GM18907 (cell line): ENCODE measurements at regions not wholly inside any gene's neighbourhood (a gene's known extent, or its start where the extent isn't known, plus 50 kb on each side); places are given as distances from the start of the nearest gene placed in this dataset.

Experiments used
- ATAC-seq: cut with Tn5 transposase; IDR thresholded peaks from one replicate; pipeline ENCODE4 v1.9.1; 2021; ENCODE audit warnings: mild to moderate bottlenecking, moderate library complexity; ENCODE audit not compliant: unreplicated experiment

GRCh38 chr10:43772171-43772570, 123.5 kb upstream of the ZNF32 start:
- no peak for ATAC-seq

- no peak for ATAC-seq
Observed at GRCh38 chr10:43771675-43772074, 123.0 kb upstream of the ZNF32 start.

- ATAC-seq, result no peak
Observed at GRCh38 chr10:43765516-43765915, 116.8 kb upstream of the ZNF32 start.

GRCh38 chr10:43763846-43764245, 115.2 kb upstream of the ZNF32 start:
- no peak for ATAC-seq

GRCh38 chr10:43760514-43760913, 111.8 kb upstream of the ZNF32 start:
- no peak for ATAC-seq

GRCh38 chr10:43759216-43759615, 110.5 kb upstream of the ZNF32 start:
- ATAC-seq, result no peak

- no peak for ATAC-seq
Observed at GRCh38 chr10:43756341-43756740, 107.7 kb upstream of the ZNF32 start.

- no peak for ATAC-seq
Observed at GRCh38 chr10:43754569-43755260, 106.0 kb upstream of the ZNF32 start.

DNA sequence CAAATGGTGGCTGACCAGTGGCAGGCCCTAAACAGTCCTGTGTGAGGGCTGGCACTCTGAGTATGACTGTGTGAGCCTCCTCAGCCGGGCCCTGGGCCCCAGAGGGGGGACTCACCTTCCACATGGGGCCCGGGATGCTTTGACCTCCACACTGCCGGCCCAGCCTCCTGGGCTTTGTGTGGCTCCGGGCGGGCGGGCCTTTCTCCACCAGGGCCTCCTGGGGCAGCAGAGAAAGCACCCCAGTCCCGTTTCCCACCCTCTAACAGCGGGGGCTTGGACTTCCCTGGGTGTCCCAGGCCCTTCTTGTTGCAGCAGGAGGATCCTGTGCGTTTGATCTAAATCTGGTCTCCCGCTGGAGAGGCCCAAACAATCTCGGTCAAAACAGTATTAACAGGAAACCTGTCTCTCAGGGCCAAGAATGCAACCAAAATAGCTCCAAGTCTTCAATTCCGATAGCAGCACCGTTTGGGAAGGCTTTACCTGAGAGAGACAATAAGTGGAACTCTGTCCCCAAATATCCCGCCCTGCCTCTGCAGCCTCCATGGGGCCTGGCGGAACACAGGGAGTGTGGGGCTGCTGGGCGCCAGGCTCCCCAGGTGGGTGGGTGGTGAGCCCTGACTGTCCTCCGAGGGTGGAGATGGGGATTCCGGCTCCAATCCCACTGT, 104.8 kb upstream of the ZNF32 start:
- ATAC-seq, result no peak

DNA sequence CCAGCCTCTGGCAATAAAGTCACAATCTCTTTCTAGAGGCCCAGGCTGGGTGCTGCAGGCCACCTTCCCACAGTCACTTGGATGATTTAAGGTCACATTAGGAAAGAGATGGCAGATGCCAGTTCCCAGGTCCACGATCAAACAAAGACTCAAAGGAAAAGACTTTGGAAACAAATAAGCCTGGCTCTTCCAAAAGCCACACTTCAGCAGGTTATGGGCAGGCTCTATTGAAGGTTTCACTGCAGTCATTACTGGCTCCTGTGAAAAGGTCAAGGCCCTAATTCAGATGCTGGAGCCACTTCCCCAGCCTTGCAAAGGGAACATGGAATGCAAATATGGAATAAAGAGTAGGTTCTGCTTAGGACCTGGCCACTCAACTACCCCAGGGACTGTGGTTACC, 104.0 kb upstream of the ZNF32 start:
- ATAC-seq, result no peak

DNA sequence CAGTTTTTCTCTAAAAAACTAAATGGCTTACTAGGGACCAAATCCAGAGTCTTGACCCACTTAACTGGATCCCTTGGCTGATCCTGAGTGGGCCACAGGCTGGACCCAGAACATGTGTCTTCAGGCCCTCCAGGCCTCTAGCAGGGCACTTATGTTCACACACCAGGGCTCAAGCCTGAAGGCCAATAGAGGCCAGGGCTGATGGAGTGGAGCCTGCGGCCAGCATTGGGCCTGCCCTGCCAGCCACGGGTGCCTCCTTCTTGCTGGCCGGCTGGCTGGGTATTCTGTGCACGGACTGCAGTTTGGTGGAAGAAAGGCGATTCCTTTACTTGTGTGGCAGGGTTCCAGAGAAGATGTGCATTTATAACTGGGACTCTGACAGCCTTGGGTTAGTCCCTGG, 103.0 kb upstream of the ZNF32 start:
- ATAC-seq, result no peak

DNA sequence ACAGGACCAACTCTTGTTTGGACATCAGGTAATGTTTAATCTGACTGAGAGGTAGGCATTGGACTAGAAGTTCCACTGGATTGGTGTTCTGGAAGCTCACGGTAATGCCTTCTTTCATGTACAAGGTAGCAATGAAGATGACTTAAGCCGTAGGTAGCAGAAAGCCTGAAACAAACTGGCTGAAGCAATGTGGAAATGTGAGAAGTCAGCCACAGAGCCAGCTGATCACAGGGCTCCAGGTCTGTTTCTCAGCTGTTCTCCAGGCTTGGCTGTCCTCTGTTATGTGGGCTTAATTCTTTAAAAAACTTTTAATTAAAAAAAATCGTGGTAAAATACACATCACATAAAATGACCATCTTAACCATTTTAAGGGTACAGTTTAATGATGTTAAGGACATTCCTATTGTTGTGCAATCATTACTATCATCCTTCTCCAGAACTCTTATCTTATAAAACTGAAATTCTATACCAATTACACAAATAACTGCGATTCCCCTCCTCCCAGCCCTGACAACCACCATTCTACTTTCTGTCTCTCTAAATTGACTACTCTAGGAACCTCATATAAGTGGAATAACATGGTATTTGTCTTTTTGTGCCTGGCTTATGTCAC, 101.4 kb upstream of the ZNF32 start:
- ATAC-seq, result no peak

GRCh38 chr10:43749145-43749576, 100.5 kb upstream of the ZNF32 start:
- no peak for ATAC-seq

GRCh38 chr10:43748560-43748959, 99.9 kb upstream of the ZNF32 start:
- no peak for ATAC-seq

DNA sequence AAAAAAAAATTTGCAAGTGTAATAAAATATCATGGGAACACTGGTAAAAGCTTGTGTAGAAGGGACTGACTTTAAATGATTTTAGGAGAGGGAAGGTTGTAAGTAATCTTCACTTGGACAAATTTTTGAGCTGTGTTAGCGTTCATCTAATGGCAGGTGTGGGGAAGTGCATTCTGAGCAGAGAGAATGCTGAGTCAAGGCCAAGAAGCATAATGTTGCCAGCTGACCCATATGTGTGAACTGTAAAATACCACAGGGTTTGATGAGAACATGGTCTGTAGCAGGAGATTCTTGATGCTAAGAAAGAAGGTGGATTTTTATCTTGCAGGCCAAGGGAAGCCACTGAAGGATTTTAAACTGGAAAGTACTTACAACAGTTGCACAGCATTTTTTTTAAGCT, 98.2 kb upstream of the ZNF32 start:
- ATAC-seq, result no peak

DNA sequence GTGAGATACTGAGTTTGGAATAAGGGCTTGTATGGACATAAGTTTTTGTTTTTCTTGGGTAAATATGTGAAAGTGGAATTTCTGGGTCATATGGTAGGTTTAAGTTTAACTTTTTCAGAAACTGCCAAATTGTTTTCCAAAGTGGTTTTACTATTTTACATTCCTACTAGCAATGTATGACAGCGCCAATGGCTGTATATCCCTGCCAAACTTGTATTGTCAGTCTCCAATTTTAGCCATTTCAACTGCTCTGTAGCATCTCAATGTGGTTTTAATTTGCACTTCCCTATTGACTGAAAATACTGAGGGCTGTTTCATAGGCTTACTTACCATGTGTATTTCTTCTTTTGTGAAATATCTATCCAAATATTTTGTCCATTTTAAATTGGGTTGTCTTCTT, 90.5 kb upstream of the ZNF32 start:
- no peak for ATAC-seq

DNA sequence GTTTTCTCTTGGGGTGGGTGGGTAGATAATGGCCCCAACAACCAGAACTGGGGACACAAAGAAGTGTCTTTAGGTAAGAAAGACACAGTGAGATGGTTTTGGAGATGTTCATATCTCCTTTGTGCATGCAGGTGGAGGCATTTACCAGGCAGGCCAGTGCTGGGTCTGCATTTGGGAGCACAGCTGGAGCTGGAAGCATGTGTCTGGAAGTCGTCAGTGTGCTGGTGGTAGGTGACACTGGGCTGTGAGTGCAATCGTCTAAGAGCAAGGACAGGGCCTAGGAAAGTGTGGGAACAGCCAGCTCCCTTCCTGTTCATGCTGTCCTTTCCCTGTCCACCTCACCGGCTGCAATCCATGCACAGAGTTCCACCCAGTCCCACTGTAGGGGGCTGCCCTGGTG, 88.3 kb upstream of the ZNF32 start:
- no peak for ATAC-seq

GRCh38 chr10:43735907-43736306, 87.2 kb upstream of the ZNF32 start:
- no peak for ATAC-seq

- no peak for ATAC-seq
Observed at GRCh38 chr10:43734716-43735115, 86.0 kb upstream of the ZNF32 start.

DNA sequence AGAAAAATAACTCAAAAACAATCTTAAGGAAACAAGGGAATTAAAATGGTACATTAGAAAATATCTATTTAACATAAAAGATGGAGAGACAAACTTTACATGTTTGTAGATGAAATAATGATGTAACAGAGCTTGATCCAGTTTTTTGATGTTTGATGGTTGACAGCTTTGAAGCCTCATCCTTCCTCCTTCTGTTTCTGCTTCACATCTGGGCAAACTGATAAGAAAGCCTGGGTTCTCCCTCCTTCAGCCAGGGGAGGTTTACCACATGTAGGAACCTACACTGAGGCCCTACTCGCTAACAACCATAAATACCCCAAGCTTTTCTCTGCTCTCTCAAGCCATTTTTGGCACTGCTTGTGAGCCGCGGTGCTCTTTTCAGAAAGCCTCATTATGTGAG, 82.8 kb upstream of the ZNF32 start:
- ATAC-seq, result no peak

DNA sequence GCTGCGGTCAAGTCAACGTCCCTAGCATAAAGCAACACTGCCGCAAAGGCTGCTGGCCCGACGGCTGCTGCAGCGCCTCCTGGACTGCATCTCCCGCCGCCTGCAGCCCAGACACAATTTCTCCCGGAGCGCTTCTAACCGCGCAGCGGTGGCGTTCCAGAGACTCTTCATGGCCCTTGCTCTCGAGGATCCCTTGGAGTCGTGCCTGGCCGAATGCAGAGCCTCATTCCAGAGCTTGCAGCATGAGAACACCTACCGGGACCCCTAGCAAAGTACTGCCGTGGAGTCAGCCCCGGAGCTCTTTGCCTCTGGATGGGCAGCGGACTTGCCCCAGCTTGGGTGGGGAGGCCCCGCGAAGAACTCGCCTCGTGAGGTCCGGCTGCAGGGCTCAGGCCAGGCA, 79.7 kb upstream of the ZNF32 start:
- no peak for ATAC-seq

GRCh38 chr10:43727935-43728334, 79.3 kb upstream of the ZNF32 start:
- no peak for ATAC-seq
